ENCODE measurements at regions not wholly inside any gene's neighbourhood (a gene's known extent, or its start where the extent isn't known, plus 50 kb on each side); places are given as distances from the start of the nearest gene placed in this dataset.

DNA sequence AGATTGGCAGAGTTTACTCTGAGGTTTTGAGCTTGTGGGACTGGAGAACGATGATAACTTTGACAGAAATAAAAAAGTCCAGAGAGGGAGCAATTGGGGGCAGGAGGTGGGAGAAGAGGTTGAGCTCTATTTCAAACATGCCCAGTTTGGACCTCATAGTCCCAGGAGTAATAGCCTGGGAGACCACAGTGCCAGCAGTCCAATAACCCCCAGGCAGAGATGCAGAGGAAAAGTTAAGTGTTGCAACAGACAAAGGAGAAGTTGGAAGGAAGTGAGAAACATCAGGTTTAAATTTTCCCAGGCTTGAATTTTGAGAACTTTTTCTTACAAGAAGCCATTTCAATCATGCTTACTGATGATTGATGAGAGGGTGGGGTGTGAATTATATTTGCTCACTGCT lies 117.0 kb upstream of the GHR start:
- Histone ChIP-seq H3K79me2 (ENCODE audit: insufficient read depth, low read length) (no peaks in the 10 kb centered on the region), H3K9me2 (replicated peaks; ENCODE audit: insufficient read depth, low read length) (no peaks in the 10 kb centered on the region), H3K36me3 (ENCODE audit: low read length) (no peaks in the 10 kb centered on the region), H2AFZ (ENCODE audit: low read depth, low read length, severe bottlenecking) (no peak overlapping the region), H3K9ac (ENCODE audit: low read length) (no peak overlapping the region), H3K4me2 (ENCODE audit: low read depth, low read length, poor library complexity, severe bottlenecking) (no peak overlapping the region), H3K27me3 (ENCODE audit: low read length) (no peaks in the 10 kb centered on the region), H4K20me1 (ENCODE audit: low read depth, low read length) (no peaks in the 10 kb centered on the region), H3F3A (ENCODE audit: insufficient read depth) (no peaks in the 10 kb centered on the region), H3K9me3 (ENCODE audit: insufficient read depth, low read length) (no peaks in the 10 kb centered on the region), H3K27ac (ENCODE audit: low read depth, low read length) (no peak overlapping the region), H3K4me3 (ENCODE audit: insufficient read depth, low read length, poor library complexity, severe bottlenecking) (no peak overlapping the region)
- no peak for TF ChIP-seq EZH2phosphoT487 (conservative IDR thresholded peaks at IDR 0.05; ENCODE audit: low read length)
- TF ChIP-seq, protein P1, sequence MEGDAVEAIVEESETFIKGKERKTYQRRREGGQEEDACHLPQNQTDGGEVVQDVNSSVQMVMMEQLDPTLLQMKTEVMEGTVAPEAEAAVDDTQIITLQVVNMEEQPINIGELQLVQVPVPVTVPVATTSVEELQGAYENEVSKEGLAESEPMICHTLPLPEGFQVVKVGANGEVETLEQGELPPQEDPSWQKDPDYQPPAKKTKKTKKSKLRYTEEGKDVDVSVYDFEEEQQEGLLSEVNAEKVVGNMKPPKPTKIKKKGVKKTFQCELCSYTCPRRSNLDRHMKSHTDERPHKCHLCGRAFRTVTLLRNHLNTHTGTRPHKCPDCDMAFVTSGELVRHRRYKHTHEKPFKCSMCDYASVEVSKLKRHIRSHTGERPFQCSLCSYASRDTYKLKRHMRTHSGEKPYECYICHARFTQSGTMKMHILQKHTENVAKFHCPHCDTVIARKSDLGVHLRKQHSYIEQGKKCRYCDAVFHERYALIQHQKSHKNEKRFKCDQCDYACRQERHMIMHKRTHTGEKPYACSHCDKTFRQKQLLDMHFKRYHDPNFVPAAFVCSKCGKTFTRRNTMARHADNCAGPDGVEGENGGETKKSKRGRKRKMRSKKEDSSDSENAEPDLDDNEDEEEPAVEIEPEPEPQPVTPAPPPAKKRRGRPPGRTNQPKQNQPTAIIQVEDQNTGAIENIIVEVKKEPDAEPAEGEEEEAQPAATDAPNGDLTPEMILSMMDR (IDR thresholded peaks at IDR 0.05; ENCODE audit: insufficient read depth, low read length, poor library complexity, severe bottlenecking), result no peak

DNA sequence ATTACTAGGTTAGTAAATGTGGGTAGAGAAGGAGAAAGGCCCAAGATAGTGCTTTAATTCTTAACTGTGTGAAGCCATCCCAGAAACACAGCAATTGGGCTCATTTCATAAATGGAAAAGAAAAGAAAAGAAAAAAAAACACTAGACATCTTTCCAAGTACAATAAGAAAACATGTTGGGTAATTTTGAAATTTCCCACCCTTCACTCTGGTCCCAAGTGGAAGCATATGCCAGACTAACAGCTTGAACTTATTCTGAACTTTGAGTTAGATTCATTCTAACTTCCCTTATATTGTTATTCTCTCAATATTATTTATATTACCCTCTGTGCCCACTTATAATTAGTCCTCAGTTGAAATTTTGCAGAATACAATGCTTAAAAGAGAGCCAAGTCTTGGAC lies 113.4 kb upstream of the GHR start:
- Histone ChIP-seq H3K4me2 (ENCODE audit: low read depth, low read length, poor library complexity, severe bottlenecking) (no peak overlapping the region), H3K79me2 (ENCODE audit: insufficient read depth, low read length) (no peaks in the 10 kb centered on the region), H4K20me1 (ENCODE audit: low read depth, low read length) (no peaks in the 10 kb centered on the region), H3K4me3 (ENCODE audit: insufficient read depth, low read length, poor library complexity, severe bottlenecking) (no peak overlapping the region), H3K9ac (ENCODE audit: low read length) (no peak overlapping the region), H3K27me3 (ENCODE audit: low read length) (no peaks in the 10 kb centered on the region), H3F3A (ENCODE audit: insufficient read depth) (no peaks in the 10 kb centered on the region), H3K27ac (ENCODE audit: low read depth, low read length) (no peak overlapping the region), H2AFZ (ENCODE audit: low read depth, low read length, severe bottlenecking) (no peak overlapping the region), H3K36me3 (ENCODE audit: low read length) (no peaks in the 10 kb centered on the region), H3K9me2 (replicated peaks; ENCODE audit: insufficient read depth, low read length) (no peaks in the 10 kb centered on the region), H3K9me3 (ENCODE audit: insufficient read depth, low read length) (no peaks in the 10 kb centered on the region)
- TF ChIP-seq, protein P1 (IDR thresholded peaks at IDR 0.05; ENCODE audit: insufficient read depth, low read length, poor library complexity, severe bottlenecking), result no peak
- no peak for TF ChIP-seq EZH2phosphoT487 (conservative IDR thresholded peaks at IDR 0.05; ENCODE audit: low read length)

DNA sequence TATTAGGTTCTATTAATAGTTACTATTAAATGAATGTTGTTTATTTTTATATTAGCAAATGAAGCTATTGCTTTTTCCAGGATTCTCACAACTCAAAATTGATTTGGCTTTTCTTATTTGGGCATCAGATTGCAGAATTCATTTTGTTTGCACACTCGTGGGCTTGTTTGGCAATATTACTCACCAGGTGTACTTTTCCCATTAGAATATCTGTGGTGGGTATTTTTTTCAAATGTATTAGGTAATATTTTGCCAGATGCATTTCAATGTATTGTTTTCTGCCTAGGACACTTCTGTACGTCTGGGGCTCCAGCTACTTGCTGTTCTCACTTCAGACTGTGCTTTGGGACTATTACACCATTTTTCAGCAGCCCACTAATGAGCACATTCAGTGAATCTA lies 108.0 kb upstream of the GHR start:
- TF ChIP-seq, protein P1 (IDR thresholded peaks at IDR 0.05; ENCODE audit: insufficient read depth, low read length, poor library complexity, severe bottlenecking), result no peak
- no peak for TF ChIP-seq EZH2phosphoT487 (conservative IDR thresholded peaks at IDR 0.05; ENCODE audit: low read length)
- H3K4me2 ChIP-seq (ENCODE audit: low read depth, low read length, poor library complexity, severe bottlenecking), result no peak overlapping the region

More for the DNA sequence above, 108.0 kb upstream of the GHR start:
- Histone ChIP-seq H3K36me3 (ENCODE audit: low read length) (no peaks in the 10 kb centered on the region), H3F3A (ENCODE audit: insufficient read depth) (no peaks in the 10 kb centered on the region), H2AFZ (ENCODE audit: low read depth, low read length, severe bottlenecking) (no peak overlapping the region), H3K9me3 (ENCODE audit: insufficient read depth, low read length) (no peaks in the 10 kb centered on the region), H3K79me2 (ENCODE audit: insufficient read depth, low read length) (no peaks in the 10 kb centered on the region), H3K27ac (ENCODE audit: low read depth, low read length) (no peak overlapping the region), H3K27me3 (ENCODE audit: low read length) (no peaks in the 10 kb centered on the region), H3K9me2 (replicated peaks; ENCODE audit: insufficient read depth, low read length) (no peaks in the 10 kb centered on the region), H3K9ac (ENCODE audit: low read length) (no peak overlapping the region), H4K20me1 (ENCODE audit: low read depth, low read length) (no peaks in the 10 kb centered on the region), H3K4me3 (ENCODE audit: insufficient read depth, low read length, poor library complexity, severe bottlenecking) (no peak overlapping the region)
